ENCODE measurements at regions not wholly inside any gene's neighbourhood (a gene's known extent, or its start where the extent isn't known, plus 50 kb on each side); places are given as distances from the start of the nearest gene placed in this dataset.

- Histone ChIP-seq H3K36me3 (ENCODE audit: control insufficient read depth in 2 of 2, insufficient read depth in 1 of 2, low read length in 2 of 2) (no peaks in the 10 kb centered on the region), H3K27ac (ENCODE audit: extremely low read depth, low read depth, low read length) (no peak overlapping the region), H3K4me3 (ENCODE audit: low read depth, low read length) (no peak overlapping the region), H3K4me1 (ENCODE audit: control insufficient read depth, insufficient read depth, low read length) (no peaks in the 10 kb centered on the region), H3K9me3 (ENCODE audit: control insufficient read depth, insufficient read depth, low read depth, low read length) (no peaks in the 10 kb centered on the region)
- ChIA-PET CTCF (no interaction called here), POLR2A (no interaction called here)
- TF ChIP-seq ZNF2 (tag by site-specific recombination; IDR thresholded peaks at IDR 0.05) = no peak
- no peak for TF ChIP-seq EGR2 (tag by site-specific recombination; IDR thresholded peaks at IDR 0.05; ENCODE audit: low read depth)
- TF ChIP-seq CTCF (tag by site-specific recombination; IDR thresholded peaks at IDR 0.05) = no peak
- no peak for TF ChIP-seq ZIC2 (tag by site-specific recombination; IDR thresholded peaks at IDR 0.05)
- no peak for TF ChIP-seq ZNF24 (tag by site-specific recombination; IDR thresholded peaks at IDR 0.05)
- no peak for TF ChIP-seq ZNF155 (tag by site-specific recombination; IDR thresholded peaks at IDR 0.05)
- TF ChIP-seq ZNF623 (tag by site-specific recombination; IDR thresholded peaks at IDR 0.05) = no peak
- TF ChIP-seq ELK4 (IDR thresholded peaks at IDR 0.05; ENCODE audit: borderline replicate concordance, low read depth, low read length) = no peak
- no peak for TF ChIP-seq ZNF791 (tag by site-specific recombination; IDR thresholded peaks at IDR 0.05)
- no peak for TF ChIP-seq ZBTB1 (tag by site-specific recombination; IDR thresholded peaks at IDR 0.05)
- TF ChIP-seq BCL6B (tag by site-specific recombination; IDR thresholded peaks at IDR 0.05) = no peak
- TF ChIP-seq PRDM6 (tag by site-specific recombination; IDR thresholded peaks at IDR 0.05) = no peak
- no peak for TF ChIP-seq GLI4 (tag by site-specific recombination; IDR thresholded peaks at IDR 0.05)
- TF ChIP-seq OVOL3 (tag by site-specific recombination; IDR thresholded peaks at IDR 0.05) = no peak
- TF ChIP-seq ZNF121 (tag by site-specific recombination; IDR thresholded peaks at IDR 0.05) = no peak
- TF ChIP-seq BCL11A (tag by site-specific recombination; IDR thresholded peaks at IDR 0.05; ENCODE audit: low read depth) = no peak
- TF ChIP-seq ZSCAN18 (tag by site-specific recombination; IDR thresholded peaks at IDR 0.05) = no peak
- TF ChIP-seq ZBTB21 (tag by site-specific recombination; IDR thresholded peaks at IDR 0.05) = no peak
- no peak for TF ChIP-seq REPIN1 (tag by site-specific recombination; IDR thresholded peaks at IDR 0.05; ENCODE audit: low read depth)
- TF ChIP-seq ZNF214 (tag by site-specific recombination; IDR thresholded peaks at IDR 0.05; ENCODE audit: borderline replicate concordance) = no peak
Measured at GRCh38 chr5:4576908-4577307, 563.2 kb upstream of the ADAMTS16 start.

GRCh38 chr5:4579679-4580078 is 560.5 kb upstream of the ADAMTS16 start:
- Histone ChIP-seq H3K4me3 (ENCODE audit: low read depth, low read length) (no peak overlapping the region), H3K9me3 (ENCODE audit: control insufficient read depth, insufficient read depth, low read depth, low read length) (no peaks in the 10 kb centered on the region), H3K4me1 (ENCODE audit: control insufficient read depth, insufficient read depth, low read length) (no peaks in the 10 kb centered on the region), H3K27ac (ENCODE audit: extremely low read depth, low read depth, low read length) (no peak overlapping the region), H3K36me3 (ENCODE audit: control insufficient read depth in 2 of 2, insufficient read depth in 1 of 2, low read length in 2 of 2) (no peaks in the 10 kb centered on the region)
- CTCF ChIA-PET = no interaction called here
- POLR2A ChIA-PET = no interaction called here
- no peak for TF ChIP-seq GLI2 (tag by site-specific recombination; IDR thresholded peaks at IDR 0.05; ENCODE audit: borderline replicate concordance, low read depth)
- TF ChIP-seq ZNF510 (tag by site-specific recombination; IDR thresholded peaks at IDR 0.05; ENCODE audit: insufficient replicate concordance) = no peak
- no peak for TF ChIP-seq TRIM28 (IDR thresholded peaks at IDR 0.05; ENCODE audit: borderline replicate concordance, low read length)
- no peak for TF ChIP-seq ZNF404 (tag by site-specific recombination; IDR thresholded peaks at IDR 0.05)
- TF ChIP-seq ZNF398 (tag by site-specific recombination; IDR thresholded peaks at IDR 0.05) = no peak
- no peak for TF ChIP-seq ELK4 (IDR thresholded peaks at IDR 0.05; ENCODE audit: borderline replicate concordance, low read depth, low read length)
